CD14-positive monocyte (primary cell): ENCODE measurements at regions not wholly inside any gene's neighbourhood (a gene's known extent, or its start where the extent isn't known, plus 50 kb on each side); places are given as distances from the start of the nearest gene placed in this dataset.

Source experiments
- DNase-seq, 3 donors: peaks; one replicate each; pipeline ENCODE4 v3.0.0-alpha.2; 2011 to 2022
- H2AFZ ChIP-seq: 2 replicates; pipeline ENCODE4 v1.6.0; 2012; ENCODE audit warnings: mild to moderate bottlenecking, low read depth, low read length, inconsistent platforms; ENCODE audit not compliant: insufficient read depth, poor library complexity, severe bottlenecking
- H3K27ac ChIP-seq, 2 donors: 1 replicate in 1 of 2; 2 replicates in 1 of 2; pipeline ENCODE4 v1.5.1; 2012 to 2013; ENCODE audit warnings: low read length in 2 of 2, control low read depth in 1 of 2, inconsistent platforms in 1 of 2, low read depth in 1 of 2, mild to moderate bottlenecking in 1 of 2
- H3K27me3 ChIP-seq, 2 donors: one replicate each; pipeline versions ENCODE4 v1.6.0 to v1.6.1; 2011 to 2013; ENCODE audit warnings: low read length in 2 of 2; ENCODE audit not compliant: control insufficient read depth in 2 of 2, insufficient read depth in 2 of 2
- H3K36me3 ChIP-seq, 2 donors: replicated peaks in 1 of 2; 1 replicate in 1 of 2; 2 replicates in 1 of 2; pipeline versions ENCODE4 v1.5.1 to v1.6.1; 2012 to 2013; ENCODE audit warnings: low read length in 2 of 2, control low read depth in 1 of 2, inconsistent platforms in 1 of 2, mild to moderate bottlenecking in 1 of 2; ENCODE audit not compliant: insufficient read depth in 2 of 2, control insufficient read depth in 1 of 2
- H3K4me1 ChIP-seq, 2 donors: 1 replicate in 1 of 2; 2 replicates in 1 of 2; pipeline versions ENCODE4 v1.5.1 to v1.6.1; 2012 to 2013; ENCODE audit warnings: low read length in 2 of 2, control low read depth in 1 of 2, inconsistent platforms in 1 of 2, mild to moderate bottlenecking in 1 of 2, moderate library complexity in 1 of 2; ENCODE audit not compliant: insufficient read depth in 2 of 2, control insufficient read depth in 1 of 2
- H3K4me2 ChIP-seq: replicated peaks from 2 replicates; pipeline ENCODE3; 2012; ENCODE audit warnings: low read length, moderate library complexity, mild to moderate bottlenecking; ENCODE audit not compliant: poor library complexity, severe bottlenecking; ENCODE audit errors: extremely low read depth
- H3K4me3 ChIP-seq, 3 experiments: fragments of 200-600 bp in 1 of 3; sonication (generic) in 1 of 3; replicated peaks in 1 of 3; 1 replicate in 2 of 3; 2 replicates in 1 of 3; pipeline ENCODE4 v1.5.1; 2011 to 2013; ENCODE audit warnings: low read length in 3 of 3, mild to moderate bottlenecking in 3 of 3, control low read depth in 2 of 3, low read depth in 2 of 3, inconsistent platforms in 1 of 3, moderate library complexity in 1 of 3
- H3K79me2 ChIP-seq: 2 replicates; pipeline ENCODE4 v1.6.0; 2012; ENCODE audit warnings: mild to moderate bottlenecking, control low read depth, inconsistent platforms, low read length, moderate library complexity; ENCODE audit not compliant: insufficient read depth
- H3K9ac ChIP-seq: 2 replicates; pipeline ENCODE4 v1.6.0; 2017; ENCODE audit warnings: low read length, mild to moderate bottlenecking; ENCODE audit not compliant: insufficient read depth, poor library complexity, severe bottlenecking
- H3K9me3 ChIP-seq, 2 donors: replicated peaks in 1 of 2; 1 replicate in 1 of 2; 2 replicates in 1 of 2; pipeline versions ENCODE4 v1.5.1 to v1.6.1; 2012 to 2013; ENCODE audit warnings: low read length in 2 of 2, control low read depth in 1 of 2; ENCODE audit not compliant: control insufficient read depth in 1 of 2, insufficient read depth in 1 of 2
- H4K20me1 ChIP-seq: 2 replicates; pipeline ENCODE4 v1.6.0; 2012; ENCODE audit warnings: mild to moderate bottlenecking, low read length, control low read depth, moderate library complexity; ENCODE audit not compliant: insufficient read depth
- H3K27ac Mint-ChIP-seq, 7 donors: one replicate each; pipeline ENCODE4 v1.8.0; 2020; ENCODE audit warnings: mild to moderate bottlenecking in 7 of 7, mixed read lengths in 7 of 7, moderate library complexity in 6 of 7, inconsistent platforms in 2 of 7
- H3K27me3 Mint-ChIP-seq, 3 donors: one replicate each; pipeline ENCODE4 v1.8.0; 2021 to 2022; ENCODE audit warnings: low read depth in 3 of 3, mild to moderate bottlenecking in 3 of 3, mixed read lengths in 3 of 3, moderate library complexity in 3 of 3, inconsistent platforms in 1 of 3
- H3K36me3 Mint-ChIP-seq, 2 donors: one replicate each; pipeline ENCODE4 v1.8.0; 2020; ENCODE audit warnings: mixed read lengths in 2 of 2, inconsistent platforms in 1 of 2, mild to moderate bottlenecking in 1 of 2
- H3K4me1 Mint-ChIP-seq: one replicate; pipeline ENCODE4 v1.8.0; 2020; ENCODE audit warnings: mild to moderate bottlenecking, mixed read lengths
- H3K4me3 Mint-ChIP-seq, 2 donors: one replicate each; pipeline ENCODE4 v1.8.0; 2020; ENCODE audit warnings: mild to moderate bottlenecking in 2 of 2, mixed read lengths in 2 of 2, moderate library complexity in 1 of 2
- H3K9me3 Mint-ChIP-seq, 7 donors: one replicate each; pipeline ENCODE4 v1.8.0; 2020 to 2022; ENCODE audit warnings: mixed read lengths in 7 of 7, mild to moderate bottlenecking in 6 of 7, moderate library complexity in 6 of 7, inconsistent platforms in 2 of 7
- WGBS: methylation state at CpG from one replicate; pipeline ENCODE4 v1.1.5; 2013; ENCODE audit warnings: missing lambda C conversion rate; ENCODE audit not compliant: insufficient coverage; 5-methylcytosine and 5-hydroxymethylcytosine counted together
- intact Hi-C, 2 donors: fragments of 100-400 bp; cut with micrococcal nuclease; formaldehyde crosslinking; loops; one replicate each; pipeline versions ENCODE4 v1.15.0 to v1.15.1; 2023
- TF ChIP-seq, protein P1 (sequence below): fragments of 200-600 bp; IDR thresholded peaks from one replicate; pipeline ENCODE4 v1.8.0; 2022; ENCODE audit warnings: antibody characterized with exemption, mild to moderate bottlenecking

- no peak for DNase-seq
- no peaks in the 10 kb centered on the region for H3K36me3 Mint-ChIP-seq
- WGBS = 73% methylated on average over 9 of the region's 12 CpGs
- intact Hi-C loops = no loop called here
- no peak overlapping the region for H3K4me3 Mint-ChIP-seq
- no peak overlapping the region for H3K9ac ChIP-seq
- H2AFZ ChIP-seq = no peak overlapping the region
- H3K4me3 ChIP-seq = no peak overlapping the region
- no peaks in the 10 kb centered on the region for H3K27me3 ChIP-seq
- no peaks in the 10 kb centered on the region for H3K9me3 ChIP-seq
- H3K27ac ChIP-seq = no peak overlapping the region
- H3K4me1 Mint-ChIP-seq = no peaks in the 10 kb centered on the region
- TF ChIP-seq, protein P1, sequence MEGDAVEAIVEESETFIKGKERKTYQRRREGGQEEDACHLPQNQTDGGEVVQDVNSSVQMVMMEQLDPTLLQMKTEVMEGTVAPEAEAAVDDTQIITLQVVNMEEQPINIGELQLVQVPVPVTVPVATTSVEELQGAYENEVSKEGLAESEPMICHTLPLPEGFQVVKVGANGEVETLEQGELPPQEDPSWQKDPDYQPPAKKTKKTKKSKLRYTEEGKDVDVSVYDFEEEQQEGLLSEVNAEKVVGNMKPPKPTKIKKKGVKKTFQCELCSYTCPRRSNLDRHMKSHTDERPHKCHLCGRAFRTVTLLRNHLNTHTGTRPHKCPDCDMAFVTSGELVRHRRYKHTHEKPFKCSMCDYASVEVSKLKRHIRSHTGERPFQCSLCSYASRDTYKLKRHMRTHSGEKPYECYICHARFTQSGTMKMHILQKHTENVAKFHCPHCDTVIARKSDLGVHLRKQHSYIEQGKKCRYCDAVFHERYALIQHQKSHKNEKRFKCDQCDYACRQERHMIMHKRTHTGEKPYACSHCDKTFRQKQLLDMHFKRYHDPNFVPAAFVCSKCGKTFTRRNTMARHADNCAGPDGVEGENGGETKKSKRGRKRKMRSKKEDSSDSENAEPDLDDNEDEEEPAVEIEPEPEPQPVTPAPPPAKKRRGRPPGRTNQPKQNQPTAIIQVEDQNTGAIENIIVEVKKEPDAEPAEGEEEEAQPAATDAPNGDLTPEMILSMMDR = no peak
- no peak overlapping the region for H3K4me2 ChIP-seq
- H3K36me3 ChIP-seq = no peaks in the 10 kb centered on the region
- peaks cover 0 to 6% (median 4%) of the 10 kb centered on the region in 3 donors for H3K27me3 Mint-ChIP-seq
- no peaks in the 10 kb centered on the region for H4K20me1 ChIP-seq
- no peak overlapping the region for H3K27ac Mint-ChIP-seq
- H3K79me2 ChIP-seq = no peaks in the 10 kb centered on the region
- H3K4me1 ChIP-seq = no peaks in the 10 kb centered on the region
- H3K9me3 Mint-ChIP-seq = peaks cover 0 to 3% (median 0%) of the 10 kb centered on the region in 7 donors
Measured at GRCh38 chr1:29675481-29676263, 439.4 kb downstream of the PTPRU start.

DNA sequence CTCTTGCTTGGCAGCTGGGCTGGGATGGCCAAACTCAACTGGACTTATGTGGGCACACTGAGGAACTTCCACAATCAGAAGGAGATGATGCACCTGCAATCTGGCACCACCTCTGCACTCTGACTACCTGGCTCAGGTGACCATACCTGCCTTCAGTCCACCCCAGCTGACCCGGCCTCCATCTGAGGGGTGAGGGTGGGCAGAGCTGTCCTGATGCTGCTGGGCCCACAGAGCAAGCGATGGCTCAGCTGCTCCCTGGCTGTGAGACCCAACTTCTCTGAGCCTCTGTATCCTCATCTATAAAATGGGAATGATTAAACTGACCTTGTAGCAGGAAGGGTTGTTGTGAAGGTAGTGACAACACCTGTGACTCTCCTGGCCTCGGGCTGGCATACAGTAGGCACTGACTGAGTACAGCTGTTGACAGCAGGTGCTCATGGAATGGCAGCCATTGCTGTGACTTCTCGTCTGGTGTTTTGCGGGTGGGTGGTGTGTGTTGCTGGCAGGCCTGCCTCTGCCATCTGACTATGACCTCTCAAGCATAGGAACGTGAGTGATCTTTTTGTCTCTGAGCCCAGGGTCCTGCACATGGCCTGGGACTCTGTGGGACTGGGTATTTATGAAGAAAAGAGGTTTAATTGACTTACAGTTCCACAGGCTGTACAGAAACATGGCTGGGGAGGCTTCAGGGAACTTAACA is 438.5 kb downstream of the PTPRU start:
- WGBS = 90% methylated on average over 3 of the region's 6 CpGs
- H3K36me3 Mint-ChIP-seq = no peaks in the 10 kb centered on the region

More for the DNA sequence above, 438.5 kb downstream of the PTPRU start:
- Histone ChIP-seq H3K27ac (no peak overlapping the region), H3K4me2 (no peak overlapping the region), H3K4me1 (no peaks in the 10 kb centered on the region), H3K27me3 (no peaks in the 10 kb centered on the region), H4K20me1 (no peaks in the 10 kb centered on the region), H3K9ac (no peak overlapping the region), H3K79me2 (no peaks in the 10 kb centered on the region), H3K4me3 (no peak overlapping the region), H3K9me3 (no peaks in the 10 kb centered on the region), H3K36me3 (no peaks in the 10 kb centered on the region), H2AFZ (no peak overlapping the region)
- H3K9me3 Mint-ChIP-seq = peaks cover 0 to 3% (median 0%) of the 10 kb centered on the region in 7 donors
- no peak for DNase-seq
- TF ChIP-seq, protein P1 = no peak
- H3K27me3 Mint-ChIP-seq = peaks cover 2 to 6% (median 4%) of the 10 kb centered on the region in 3 donors
- no peak overlapping the region for H3K4me3 Mint-ChIP-seq
- H3K27ac Mint-ChIP-seq = no peak overlapping the region
- no peaks in the 10 kb centered on the region for H3K4me1 Mint-ChIP-seq
- intact Hi-C loops = no loop called here
